ENCODE measurements at regions not wholly inside any gene's neighbourhood (a gene's known extent, or its start where the extent isn't known, plus 50 kb on each side); places are given as distances from the start of the nearest gene placed in this dataset.

GRCh38 chr1:232555494-232556210 is 74.3 kb downstream of the SIPA1L2 start:
- no peak for DNase-seq (ENCODE audit: low read depth in 2 of 2)

GRCh38 chr1:232554409-232554808 is 75.5 kb downstream of the SIPA1L2 start:
- DNase-seq (ENCODE audit: low read depth in 2 of 2) = no peak

GRCh38 chr1:232553809-232554208 is 76.1 kb downstream of the SIPA1L2 start:
- no peak for DNase-seq (ENCODE audit: low read depth in 2 of 2)

- DNase-seq (ENCODE audit: low read depth in 2 of 2) = no peak
These were observed 76.7 kb downstream of the SIPA1L2 start for GRCh38 chr1:232553050-232553754.

- DNase-seq (ENCODE audit: low read depth in 2 of 2) = no peak
These were observed 78.5 kb downstream of the SIPA1L2 start for GRCh38 chr1:232551386-232551785.

- no peak for DNase-seq (ENCODE audit: low read depth in 2 of 2)
These were observed 79.9 kb downstream of the SIPA1L2 start for GRCh38 chr1:232550007-232550406.

- no peak for DNase-seq (ENCODE audit: low read depth in 2 of 2)
These were observed 81.2 kb downstream of the SIPA1L2 start for GRCh38 chr1:232548691-232549090.

- DNase-seq (ENCODE audit: low read depth in 2 of 2) = no peak
These were observed 81.9 kb downstream of the SIPA1L2 start for GRCh38 chr1:232547938-232548484.

- no peak for DNase-seq (ENCODE audit: low read depth in 2 of 2)
These were observed 87.0 kb downstream of the SIPA1L2 start for GRCh38 chr1:232542633-232543593.

GRCh38 chr1:232538943-232539302 is 91.0 kb downstream of the SIPA1L2 start:
- DNase-seq (ENCODE audit: low read depth in 2 of 2) = no peak

- no peak for DNase-seq (ENCODE audit: low read depth in 2 of 2)
These were observed 91.5 kb downstream of the SIPA1L2 start for GRCh38 chr1:232538224-232538942.

- DNase-seq (ENCODE audit: low read depth in 2 of 2) = no peak
These were observed 95.1 kb downstream of the SIPA1L2 start for GRCh38 chr1:232534552-232535517.

GRCh38 chr1:232533328-232533727 is 96.6 kb downstream of the SIPA1L2 start:
- no peak for DNase-seq (ENCODE audit: low read depth in 2 of 2)

GRCh38 chr1:232532901-232533300 is 97.0 kb downstream of the SIPA1L2 start:
- DNase-seq (ENCODE audit: low read depth in 2 of 2) = no peak

- DNase-seq (ENCODE audit: low read depth in 2 of 2) = no peak
These were observed 98.6 kb downstream of the SIPA1L2 start for GRCh38 chr1:232531291-232531690.

- DNase-seq (ENCODE audit: low read depth in 2 of 2) = no peak
These were observed 100.2 kb downstream of the SIPA1L2 start for GRCh38 chr1:232529747-232530146.

GRCh38 chr1:232528472-232529089 is 101.4 kb downstream of the SIPA1L2 start:
- DNase-seq (ENCODE audit: low read depth in 2 of 2) = no peak

GRCh38 chr1:232524056-232524455 is 105.9 kb downstream of the SIPA1L2 start:
- DNase-seq (ENCODE audit: low read depth in 2 of 2) = no peak

GRCh38 chr1:232522189-232522588 is 107.7 kb downstream of the SIPA1L2 start:
- no peak for DNase-seq (ENCODE audit: low read depth in 2 of 2)

- no peak for DNase-seq (ENCODE audit: low read depth in 2 of 2)
These were observed 108.3 kb downstream of the SIPA1L2 start for GRCh38 chr1:232521660-232522059.

Data from stimulated activated CD4-positive, alpha-beta T cell treated with anti-CD3 and anti-CD28 coated beads, Interleukin-12 subunit alpha, Interleukin-12 subunit beta, amount 100 ng/mL, for 24 hours (primary cell).